ENCODE measurements at regions not wholly inside any gene's neighbourhood (a gene's known extent, or its start where the extent isn't known, plus 50 kb on each side); places are given as distances from the start of the nearest gene placed in this dataset.
"Not testable (repeated sequence)": the region's sequence is repeated elsewhere in the genome, so short reads cannot be mapped to it uniquely, and the experiment has no call there.

- TF ChIP-seq CTCF (IDR thresholded peaks at IDR 0.05; ENCODE audit: insufficient read depth, low read length, poor library complexity, severe bottlenecking); EZH2phosphoT487 (conservative IDR thresholded peaks at IDR 0.05; ENCODE audit: low read length): not testable (repeated sequence)
These were observed 130.8 kb upstream of the FOXG1 start for GRCh38 chr14:28635816-28636215.

All from SU-DHL-6 (cell line).